HG02759 (cell line): ENCODE measurements at regions not wholly inside any gene's neighbourhood (a gene's known extent, or its start where the extent isn't known, plus 50 kb on each side); places are given as distances from the start of the nearest gene placed in this dataset.

Experiments used
- ATAC-seq: cut with Tn5 transposase; IDR thresholded peaks from one replicate; pipeline ENCODE4 v1.9.1; 2021; ENCODE audit warnings: mild to moderate bottlenecking, moderate library complexity; ENCODE audit not compliant: unreplicated experiment

- no peak for ATAC-seq
Measured at GRCh38 chr13:90769387-90769786, 578.1 kb upstream of the MIR17HG start.

GRCh38 chr13:90770334-90770733 lies 577.2 kb upstream of the MIR17HG start:
- ATAC-seq = no peak

- no peak for ATAC-seq
Measured at GRCh38 chr13:90773681-90774080, 573.8 kb upstream of the MIR17HG start.

GRCh38 chr13:90776051-90776748 lies 571.3 kb upstream of the MIR17HG start:
- ATAC-seq = no peak

GRCh38 chr13:90783273-90783672 lies 564.2 kb upstream of the MIR17HG start:
- no peak for ATAC-seq

GRCh38 chr13:90787007-90787406 lies 560.5 kb upstream of the MIR17HG start:
- no peak for ATAC-seq

- no peak for ATAC-seq
Measured at GRCh38 chr13:90792335-90792734, 555.2 kb upstream of the MIR17HG start.

- ATAC-seq = no peak
Measured at GRCh38 chr13:90793261-90793820, 554.1 kb upstream of the MIR17HG start.

GRCh38 chr13:90796474-90796873 lies 551.0 kb upstream of the MIR17HG start:
- ATAC-seq = no peak

- ATAC-seq = no peak
Measured at GRCh38 chr13:90797335-90797734, 550.2 kb upstream of the MIR17HG start.

GRCh38 chr13:90798381-90798780 lies 549.1 kb upstream of the MIR17HG start:
- no peak for ATAC-seq

- no peak for ATAC-seq
Measured at GRCh38 chr13:90800082-90800746, 547.3 kb upstream of the MIR17HG start.

- ATAC-seq = no peak
Measured at GRCh38 chr13:90801621-90802020, 545.9 kb upstream of the MIR17HG start.

GRCh38 chr13:90803210-90803609 lies 544.3 kb upstream of the MIR17HG start:
- no peak for ATAC-seq

GRCh38 chr13:90806016-90806615 lies 541.4 kb upstream of the MIR17HG start:
- no peak for ATAC-seq

- ATAC-seq = no peak
Measured at GRCh38 chr13:90806892-90807291, 540.6 kb upstream of the MIR17HG start.

- ATAC-seq = no peak
Measured at GRCh38 chr13:90808838-90809237, 538.6 kb upstream of the MIR17HG start.

- no peak for ATAC-seq
Measured at GRCh38 chr13:90824032-90824431, 523.5 kb upstream of the MIR17HG start.

- no peak for ATAC-seq
Measured at GRCh38 chr13:90826688-90827087, 520.8 kb upstream of the MIR17HG start.

- ATAC-seq = no peak
Measured at GRCh38 chr13:90830782-90831181, 516.7 kb upstream of the MIR17HG start.

GRCh38 chr13:90833951-90834350 lies 513.5 kb upstream of the MIR17HG start:
- no peak for ATAC-seq

- ATAC-seq = no peak
Measured at GRCh38 chr13:90834700-90835099, 512.8 kb upstream of the MIR17HG start.
